HL-60 (cell line): ENCODE measurements at regions not wholly inside any gene's neighbourhood (a gene's known extent, or its start where the extent isn't known, plus 50 kb on each side); places are given as distances from the start of the nearest gene placed in this dataset.

Experiments used
- CTCF ChIP-seq: IDR thresholded peaks from one replicate; pipeline ENCODE4 v1.5.1; 2011; ENCODE audit warnings: low read length, control low read depth, inconsistent platforms; ENCODE audit not compliant: insufficient read depth
- GABPA ChIP-seq: IDR thresholded peaks from 2 replicates; pipeline ENCODE4 v1.6.1; 2012; ENCODE audit warnings: low read depth
- POLR2AphosphoS5 ChIP-seq: IDR thresholded peaks from 2 replicates; pipeline ENCODE4 v1.6.1; 2012; ENCODE audit warnings: low read depth
- REST ChIP-seq: IDR thresholded peaks from 2 replicates; pipeline ENCODE4 v1.6.1; 2012; ENCODE audit warnings: low read depth; ENCODE audit not compliant: insufficient replicate concordance

DNA sequence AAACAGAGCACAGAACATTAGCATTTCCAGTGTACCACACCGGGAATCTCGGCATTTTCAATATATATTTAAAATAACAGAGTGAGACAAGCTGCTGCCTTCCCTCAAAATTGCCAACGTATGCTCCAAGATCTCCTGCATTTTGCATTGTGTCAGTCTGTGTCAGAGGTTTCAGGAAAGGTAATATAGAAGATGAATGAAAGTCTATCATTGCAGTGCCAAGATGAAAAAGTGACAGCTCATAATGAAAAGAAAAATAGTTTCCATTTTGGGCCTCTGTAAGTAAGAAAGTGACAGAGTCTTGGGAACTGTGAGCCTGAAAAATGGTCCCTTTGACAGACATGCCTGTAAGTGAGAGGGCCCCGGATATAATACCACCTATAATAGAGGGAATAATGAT is 297.8 kb upstream of the PIK3C3 start:
- TF ChIP-seq GABPA (no peak), CTCF (no peak), POLR2AphosphoS5 (no peak), REST (no peak)
